ENCODE measurements at regions not wholly inside any gene's neighbourhood (a gene's known extent, or its start where the extent isn't known, plus 50 kb on each side); places are given as distances from the start of the nearest gene placed in this dataset.
A peak's percentile ranks its signal among the peaks of the same experiment; 100 is the strongest.

DNA sequence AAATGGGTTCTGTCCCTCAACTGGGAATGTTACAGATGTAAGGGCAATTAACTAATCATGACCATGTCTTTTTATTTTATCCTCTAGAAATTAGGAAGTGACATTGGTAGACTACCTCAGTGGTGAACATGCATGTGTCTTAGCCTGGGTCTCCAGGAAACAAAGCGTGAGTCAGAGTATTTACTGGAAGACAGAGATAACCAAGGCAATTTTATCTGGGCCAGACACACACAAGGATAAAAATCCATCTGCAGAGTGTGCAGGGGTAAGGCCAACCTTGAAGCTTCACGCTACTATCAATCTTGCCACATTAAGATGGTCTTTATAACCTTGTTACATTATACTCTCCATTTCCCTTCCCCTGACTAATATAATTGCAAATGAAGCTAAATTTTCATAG is 487.5 kb downstream of the SUCLG1 start (continued):
- TF ChIP-seq, protein P1, sequence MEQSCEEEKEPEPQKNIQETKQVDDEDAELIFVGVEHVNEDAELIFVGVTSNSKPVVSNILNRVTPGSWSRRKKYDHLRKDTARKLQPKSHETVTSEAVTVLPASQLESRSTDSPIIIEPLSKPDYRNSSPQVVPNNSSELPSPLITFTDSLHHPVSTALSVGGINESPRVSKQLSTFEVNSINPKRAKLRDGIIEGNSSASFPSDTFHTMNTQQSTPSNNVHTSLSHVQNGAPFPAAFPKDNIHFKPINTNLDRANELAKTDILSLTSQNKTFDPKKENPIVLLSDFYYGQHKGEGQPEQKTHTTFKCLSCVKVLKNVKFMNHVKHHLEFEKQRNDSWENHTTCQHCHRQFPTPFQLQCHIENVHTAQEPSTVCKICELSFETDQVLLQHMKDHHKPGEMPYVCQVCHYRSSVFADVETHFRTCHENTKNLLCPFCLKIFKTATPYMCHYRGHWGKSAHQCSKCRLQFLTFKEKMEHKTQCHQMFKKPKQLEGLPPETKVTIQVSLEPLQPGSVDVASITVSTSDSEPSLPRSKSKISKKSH (CRISPR knock-in tag; IDR thresholded peaks at IDR 0.05), result no peak
- TF ChIP-seq SAFB2 (IDR thresholded peaks at IDR 0.05; ENCODE audit: borderline replicate concordance, low read depth, low read length, severe bottlenecking), result no peak
- TF ChIP-seq SNAPC5 (CRISPR knock-in tag; IDR thresholded peaks at IDR 0.05), result no peak
- TF ChIP-seq HSF4 (CRISPR knock-in tag; IDR thresholded peaks at IDR 0.05; ENCODE audit: borderline replicate concordance), result no peak
- peak; percentile 67 for TF ChIP-seq CXXC5 (CRISPR knock-in tag; IDR thresholded peaks at IDR 0.05)
- TF ChIP-seq MIER1 (IDR thresholded peaks at IDR 0.05; ENCODE audit: low read depth), result no peak; the same call in 1 of the 2 replicates
- no peak for TF ChIP-seq TAF9B (IDR thresholded peaks at IDR 0.05; ENCODE audit: partially characterized antibody)
- TF ChIP-seq ZZZ3 (IDR thresholded peaks at IDR 0.05), result 0 out of 2 replicates have a peak, but pooled peaks have one; percentile 38
- no peak for TF ChIP-seq POU5F1 (IDR thresholded peaks at IDR 0.05; ENCODE audit: borderline replicate concordance, low read depth, low read length, partially characterized antibody)
- no peak for TF ChIP-seq STAG1 (CRISPR knock-in tag; IDR thresholded peaks at IDR 0.05; ENCODE audit: borderline replicate concordance)
- TF ChIP-seq ARID2 (IDR thresholded peaks at IDR 0.05), result no peak
- TF ChIP-seq TCF15 (CRISPR knock-in tag; IDR thresholded peaks at IDR 0.05), result no peak
- TF ChIP-seq MECOM (CRISPR knock-in tag; IDR thresholded peaks at IDR 0.05), result peak; percentile 90
- TF ChIP-seq LARP7 (IDR thresholded peaks at IDR 0.05), result no peak
- no peak for TF ChIP-seq CGGBP1 (CRISPR knock-in tag; IDR thresholded peaks at IDR 0.05)
- TF ChIP-seq, protein P2, sequence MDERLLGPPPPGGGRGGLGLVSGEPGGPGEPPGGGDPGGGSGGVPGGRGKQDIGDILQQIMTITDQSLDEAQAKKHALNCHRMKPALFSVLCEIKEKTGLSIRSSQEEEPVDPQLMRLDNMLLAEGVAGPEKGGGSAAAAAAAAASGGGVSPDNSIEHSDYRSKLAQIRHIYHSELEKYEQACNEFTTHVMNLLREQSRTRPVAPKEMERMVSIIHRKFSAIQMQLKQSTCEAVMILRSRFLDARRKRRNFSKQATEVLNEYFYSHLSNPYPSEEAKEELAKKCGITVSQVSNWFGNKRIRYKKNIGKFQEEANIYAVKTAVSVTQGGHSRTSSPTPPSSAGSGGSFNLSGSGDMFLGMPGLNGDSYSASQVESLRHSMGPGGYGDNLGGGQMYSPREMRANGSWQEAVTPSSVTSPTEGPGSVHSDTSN (CRISPR knock-in tag; IDR thresholded peaks at IDR 0.05; ENCODE audit: low read depth), result no peak
- TF ChIP-seq, protein P2 (tag; conservative IDR thresholded peaks at IDR 0.05; ENCODE audit: low read depth), result peak; percentile 51; the same call in 1 of the 2 replicates
- peak; percentile 99 for TF ChIP-seq CCNT2 (IDR thresholded peaks at IDR 0.05; ENCODE audit: borderline replicate concordance, extremely low read depth, insufficient read length, low read depth, low read length)
- TF ChIP-seq E2F8 (IDR thresholded peaks at IDR 0.05; ENCODE audit: low read depth, partially characterized antibody), result no peak
- TF ChIP-seq FOXO4 (CRISPR knock-in tag; IDR thresholded peaks at IDR 0.05), result no peak
